ENCODE measurements at regions not wholly inside any gene's neighbourhood (a gene's known extent, or its start where the extent isn't known, plus 50 kb on each side); places are given as distances from the start of the nearest gene placed in this dataset.

DNA sequence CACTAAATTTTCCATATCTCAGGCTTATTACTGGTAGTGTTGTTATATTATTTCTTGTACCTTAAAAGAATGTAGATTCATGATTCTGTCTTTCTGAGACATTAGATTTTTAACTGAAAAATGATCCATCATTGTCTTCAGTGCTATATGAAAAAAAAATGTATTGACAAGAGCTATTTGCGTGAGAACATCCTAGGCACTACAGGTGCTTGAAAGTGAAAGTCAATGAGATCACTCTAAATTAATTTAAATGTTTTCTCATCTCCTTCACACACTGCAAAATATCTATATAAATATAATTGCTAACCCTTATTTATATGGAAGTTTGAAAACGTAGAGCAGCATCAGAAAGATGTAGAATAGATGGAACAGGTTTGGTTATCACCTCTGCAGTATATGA is 684.6 kb downstream of the TRIB2 start:
- no peak for TF ChIP-seq SUZ12 (IDR thresholded peaks at IDR 0.05; ENCODE audit: extremely low read depth, insufficient read depth, insufficient read length)
- TF ChIP-seq YY1 (IDR thresholded peaks at IDR 0.05; ENCODE audit: insufficient read depth, insufficient read length), result no peak

Data from NT2/D1 (cell line).